PFSK-1 (cell line): ENCODE measurements at regions not wholly inside any gene's neighbourhood (a gene's known extent, or its start where the extent isn't known, plus 50 kb on each side); places are given as distances from the start of the nearest gene placed in this dataset.

Experiments used
- FOXP2 ChIP-seq: optimal IDR thresholded peaks from 2 replicates; pipeline ENCODE3; 2011; ENCODE audit warnings: borderline replicate concordance, control low read depth, inconsistent platforms; ENCODE audit not compliant: insufficient read depth; ENCODE audit errors: extremely low read length, extremely low read depth
- POLR2AphosphoS5 ChIP-seq: IDR thresholded peaks from 2 replicates; pipeline ENCODE4 v1.6.1; 2012; ENCODE audit warnings: low read depth, mild to moderate bottlenecking, control low read depth, low read length, moderate library complexity
- SIN3A ChIP-seq: IDR thresholded peaks from 2 replicates; pipeline ENCODE4 v1.6.1; 2012; ENCODE audit warnings: mild to moderate bottlenecking, low read length, moderate library complexity, borderline replicate concordance; ENCODE audit not compliant: insufficient read depth
- TAF1 ChIP-seq: IDR thresholded peaks from 2 replicates; pipeline ENCODE4 v1.6.1; 2012; ENCODE audit warnings: low read length, control low read depth, borderline replicate concordance; ENCODE audit not compliant: insufficient read depth
- TF ChIP-seq, protein P1 (sequence below), 2 experiments: IDR thresholded peaks; 2 replicates each; pipeline versions ENCODE4 v1.6.1 to v1.8.0; 2011 to 2012; ENCODE audit warnings: low read depth in 2 of 2, low read length in 2 of 2, control low read depth in 1 of 2, inconsistent platforms in 1 of 2, mild to moderate bottlenecking in 1 of 2, moderate library complexity in 1 of 2; ENCODE audit not compliant: insufficient read depth in 1 of 2

DNA sequence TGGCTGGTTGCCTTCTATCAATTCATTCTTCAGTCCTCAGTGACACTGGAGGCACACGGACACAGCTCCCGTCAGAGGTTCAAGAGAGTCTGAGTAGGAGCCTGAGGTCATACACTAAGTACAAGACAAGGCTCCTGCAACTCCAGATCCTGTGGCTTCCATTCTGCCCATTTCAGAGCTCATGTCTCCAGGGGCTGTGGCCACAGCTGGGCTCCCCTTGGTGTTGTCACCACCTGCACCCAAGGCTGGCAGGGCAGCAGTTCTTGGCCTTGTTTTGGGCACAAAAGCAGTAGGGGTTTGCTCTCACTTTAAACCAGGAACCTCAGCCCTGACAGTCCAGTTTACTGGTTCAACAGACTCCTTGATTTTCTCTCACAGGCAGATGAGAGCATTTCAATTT is 189.6 kb downstream of the ICE1 start:
- TF ChIP-seq POLR2AphosphoS5 (no peak), TAF1 (no peak), FOXP2 (no peak), SIN3A (no peak)
- TF ChIP-seq, protein P1, sequence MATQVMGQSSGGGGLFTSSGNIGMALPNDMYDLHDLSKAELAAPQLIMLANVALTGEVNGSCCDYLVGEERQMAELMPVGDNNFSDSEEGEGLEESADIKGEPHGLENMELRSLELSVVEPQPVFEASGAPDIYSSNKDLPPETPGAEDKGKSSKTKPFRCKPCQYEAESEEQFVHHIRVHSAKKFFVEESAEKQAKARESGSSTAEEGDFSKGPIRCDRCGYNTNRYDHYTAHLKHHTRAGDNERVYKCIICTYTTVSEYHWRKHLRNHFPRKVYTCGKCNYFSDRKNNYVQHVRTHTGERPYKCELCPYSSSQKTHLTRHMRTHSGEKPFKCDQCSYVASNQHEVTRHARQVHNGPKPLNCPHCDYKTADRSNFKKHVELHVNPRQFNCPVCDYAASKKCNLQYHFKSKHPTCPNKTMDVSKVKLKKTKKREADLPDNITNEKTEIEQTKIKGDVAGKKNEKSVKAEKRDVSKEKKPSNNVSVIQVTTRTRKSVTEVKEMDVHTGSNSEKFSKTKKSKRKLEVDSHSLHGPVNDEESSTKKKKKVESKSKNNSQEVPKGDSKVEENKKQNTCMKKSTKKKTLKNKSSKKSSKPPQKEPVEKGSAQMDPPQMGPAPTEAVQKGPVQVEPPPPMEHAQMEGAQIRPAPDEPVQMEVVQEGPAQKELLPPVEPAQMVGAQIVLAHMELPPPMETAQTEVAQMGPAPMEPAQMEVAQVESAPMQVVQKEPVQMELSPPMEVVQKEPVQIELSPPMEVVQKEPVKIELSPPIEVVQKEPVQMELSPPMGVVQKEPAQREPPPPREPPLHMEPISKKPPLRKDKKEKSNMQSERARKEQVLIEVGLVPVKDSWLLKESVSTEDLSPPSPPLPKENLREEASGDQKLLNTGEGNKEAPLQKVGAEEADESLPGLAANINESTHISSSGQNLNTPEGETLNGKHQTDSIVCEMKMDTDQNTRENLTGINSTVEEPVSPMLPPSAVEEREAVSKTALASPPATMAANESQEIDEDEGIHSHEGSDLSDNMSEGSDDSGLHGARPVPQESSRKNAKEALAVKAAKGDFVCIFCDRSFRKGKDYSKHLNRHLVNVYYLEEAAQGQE (IDR thresholded peaks at IDR 0.05; ENCODE audit: insufficient read depth in 1 of 2, low read depth in 2 of 2, low read length in 2 of 2), result no peak

DNA sequence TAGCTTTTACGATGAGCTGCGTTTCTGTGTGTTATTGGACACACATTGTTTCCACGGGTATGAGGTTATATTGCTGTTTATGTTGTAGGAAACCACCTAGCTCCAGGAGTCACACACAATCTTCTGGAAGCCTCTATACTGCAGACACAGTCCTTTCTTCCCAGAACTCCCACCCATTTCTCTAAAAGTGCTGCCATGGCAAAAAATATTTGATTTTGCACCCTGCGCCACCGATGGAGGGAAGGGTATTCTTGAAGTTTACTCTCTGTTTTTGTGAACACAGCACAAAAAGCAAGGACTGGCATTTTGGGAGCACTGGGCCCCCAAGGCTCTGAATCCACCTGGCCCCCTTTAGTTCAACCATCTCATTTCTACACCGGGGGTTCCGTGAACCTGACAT is 187.5 kb downstream of the ICE1 start:
- no peak for TF ChIP-seq POLR2AphosphoS5
- TF ChIP-seq, protein P1 (IDR thresholded peaks at IDR 0.05; ENCODE audit: insufficient read depth in 1 of 2, low read depth in 2 of 2, low read length in 2 of 2), result no peak
- TF ChIP-seq FOXP2, result no peak
- no peak for TF ChIP-seq TAF1
- no peak for TF ChIP-seq SIN3A

DNA sequence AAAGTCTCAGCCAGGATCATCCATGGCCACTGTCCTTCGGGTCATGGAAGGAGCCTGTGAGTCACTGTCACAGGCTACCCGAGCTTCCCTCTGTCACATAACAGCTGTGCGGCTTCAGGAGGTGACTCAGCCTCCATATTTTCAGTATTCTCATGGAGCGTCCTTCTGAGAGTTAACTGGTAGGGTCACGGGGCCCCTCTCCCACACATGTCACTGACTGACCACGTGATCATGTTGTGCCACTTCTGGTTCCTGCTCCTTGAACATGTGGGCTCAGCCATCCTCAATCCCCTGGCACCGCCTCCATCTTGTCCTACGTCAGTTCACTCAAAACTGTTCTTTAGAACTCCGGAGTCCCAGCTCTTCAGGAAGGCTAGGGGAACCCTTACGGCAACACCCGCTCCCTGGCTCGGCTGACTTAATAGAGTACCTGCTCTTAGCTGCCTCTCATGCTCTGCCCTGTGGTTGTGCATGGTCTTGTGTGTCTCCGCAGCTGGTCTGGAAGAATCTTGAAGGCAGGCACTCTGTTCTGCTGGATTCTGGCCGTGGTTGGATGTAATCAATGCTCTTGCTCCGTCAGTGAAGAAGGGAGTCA is 182.8 kb downstream of the ICE1 start:
- TF ChIP-seq TAF1, result no peak
- TF ChIP-seq, protein P1 (IDR thresholded peaks at IDR 0.05; ENCODE audit: insufficient read depth in 1 of 2, low read depth in 2 of 2, low read length in 2 of 2), result no peak
- TF ChIP-seq POLR2AphosphoS5, result no peak
- no peak for TF ChIP-seq SIN3A
- TF ChIP-seq FOXP2, result no peak

DNA sequence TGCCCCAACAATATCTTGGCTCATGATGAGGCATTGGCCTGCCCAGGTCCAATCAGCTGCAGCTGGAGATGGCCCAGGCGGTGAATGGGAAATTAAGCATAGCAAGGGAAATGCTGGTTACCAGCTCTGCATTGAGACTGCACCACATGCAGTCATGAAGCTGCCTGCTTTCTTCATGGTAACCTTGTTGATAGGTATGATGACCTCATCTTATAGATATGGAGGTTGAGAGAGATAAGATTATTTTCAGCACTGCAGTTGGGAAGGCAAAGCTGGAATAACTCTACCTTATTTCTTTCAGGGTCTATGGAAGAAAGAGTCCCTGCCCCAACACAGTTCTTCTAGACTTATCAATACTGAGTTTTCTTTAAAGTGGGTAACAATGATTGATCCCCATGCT is 180.1 kb downstream of the ICE1 start:
- TF ChIP-seq, protein P1 (IDR thresholded peaks at IDR 0.05; ENCODE audit: insufficient read depth in 1 of 2, low read depth in 2 of 2, low read length in 2 of 2), result no peak
- no peak for TF ChIP-seq POLR2AphosphoS5
- TF ChIP-seq FOXP2, result no peak
- TF ChIP-seq SIN3A, result no peak
- no peak for TF ChIP-seq TAF1

DNA sequence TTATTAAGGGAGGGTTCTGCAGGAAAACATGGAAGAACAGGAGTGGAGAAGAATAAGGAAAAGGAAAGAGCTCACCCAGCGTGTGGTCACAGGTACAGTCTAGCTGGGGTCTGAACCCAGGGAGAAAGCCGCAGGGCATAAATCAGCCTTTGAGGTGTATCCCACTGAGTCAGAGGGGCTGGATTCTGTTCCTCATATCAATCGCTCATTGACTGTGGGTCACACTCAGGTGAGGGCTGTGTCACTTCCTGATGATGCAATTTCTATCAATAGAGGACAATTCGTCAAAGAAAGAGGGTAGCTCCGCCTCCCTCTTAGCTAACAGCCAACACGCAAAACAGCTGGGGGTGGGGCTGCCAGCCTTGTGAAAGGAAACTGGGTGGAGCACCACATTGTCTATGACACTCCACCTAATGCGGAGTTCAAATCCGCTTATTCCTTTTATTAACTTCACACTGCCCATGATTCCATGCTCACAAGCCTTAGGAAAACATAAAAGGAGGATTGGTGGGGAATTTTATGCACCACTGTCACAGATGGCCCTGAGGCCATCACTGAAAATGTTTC is 176.2 kb downstream of the ICE1 start:
- TF ChIP-seq POLR2AphosphoS5 (no peak), FOXP2 (no peak), TAF1 (no peak), SIN3A (no peak)
- TF ChIP-seq, protein P1 (IDR thresholded peaks at IDR 0.05; ENCODE audit: insufficient read depth in 1 of 2, low read depth in 2 of 2, low read length in 2 of 2), result no peak
